ENCODE measurements at regions not wholly inside any gene's neighbourhood (a gene's known extent, or its start where the extent isn't known, plus 50 kb on each side); places are given as distances from the start of the nearest gene placed in this dataset.

DNA sequence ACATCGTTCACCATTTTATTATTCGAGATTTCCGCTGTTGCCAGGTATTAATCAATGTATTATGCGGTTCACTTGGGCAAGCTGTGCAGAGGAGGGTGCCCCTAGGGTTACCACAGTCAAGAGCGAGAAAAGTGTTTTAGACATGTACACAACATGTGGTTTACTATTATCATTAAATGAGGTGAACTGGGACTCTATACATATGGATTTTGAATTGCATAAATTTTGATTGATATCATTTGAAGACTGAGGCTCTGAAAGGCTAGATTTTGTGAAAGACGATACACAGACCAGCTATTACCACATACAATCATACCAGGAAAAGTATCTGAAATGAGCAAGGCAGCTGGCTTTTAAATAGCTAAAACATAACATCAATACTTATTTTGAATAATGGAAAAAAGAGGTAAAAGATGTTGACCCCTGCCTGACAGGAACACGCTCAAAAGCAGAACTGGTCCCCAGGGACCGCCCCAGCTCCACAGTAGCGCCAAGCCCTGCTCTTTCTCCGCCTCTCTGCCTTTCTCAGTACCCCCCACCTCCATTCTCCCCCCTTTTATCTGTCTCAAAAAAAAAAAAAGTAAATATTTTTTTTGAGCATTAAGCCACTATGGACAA lies 413.4 kb upstream of the MKI67 start:
- no peak for DNase-seq

DNA sequence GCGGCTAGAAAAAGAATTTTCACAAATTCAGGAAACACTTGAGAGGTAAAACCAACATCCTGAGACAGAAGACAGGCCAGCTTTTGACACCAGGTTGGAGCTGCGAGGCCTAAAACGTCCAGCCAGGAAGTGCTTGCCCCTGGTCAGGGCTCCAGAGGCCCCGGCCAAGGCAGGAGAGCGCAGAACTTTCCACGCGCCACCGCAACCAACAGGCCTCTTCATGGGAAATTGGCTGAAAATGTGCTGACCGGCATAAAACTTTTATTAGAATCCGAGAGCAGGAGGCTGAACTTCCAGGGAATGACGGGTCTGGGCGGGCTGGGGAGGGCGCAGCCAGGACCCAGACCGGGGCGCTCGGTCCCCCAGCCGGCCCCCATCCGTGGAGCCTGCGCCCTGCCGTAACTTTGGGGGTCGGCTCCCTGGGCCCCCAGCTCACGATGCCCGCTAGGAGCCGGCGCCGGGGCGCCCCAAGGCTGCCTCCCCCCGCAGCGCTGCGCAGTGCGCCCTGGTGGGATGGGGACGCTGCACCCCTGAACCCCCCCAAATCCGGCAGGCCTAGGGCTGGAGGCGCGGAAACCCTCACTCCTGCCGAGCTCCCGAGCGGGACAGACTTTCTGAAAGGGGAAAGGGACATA lies 414.0 kb upstream of the MKI67 start:
- DNase-seq: no peak

DNA sequence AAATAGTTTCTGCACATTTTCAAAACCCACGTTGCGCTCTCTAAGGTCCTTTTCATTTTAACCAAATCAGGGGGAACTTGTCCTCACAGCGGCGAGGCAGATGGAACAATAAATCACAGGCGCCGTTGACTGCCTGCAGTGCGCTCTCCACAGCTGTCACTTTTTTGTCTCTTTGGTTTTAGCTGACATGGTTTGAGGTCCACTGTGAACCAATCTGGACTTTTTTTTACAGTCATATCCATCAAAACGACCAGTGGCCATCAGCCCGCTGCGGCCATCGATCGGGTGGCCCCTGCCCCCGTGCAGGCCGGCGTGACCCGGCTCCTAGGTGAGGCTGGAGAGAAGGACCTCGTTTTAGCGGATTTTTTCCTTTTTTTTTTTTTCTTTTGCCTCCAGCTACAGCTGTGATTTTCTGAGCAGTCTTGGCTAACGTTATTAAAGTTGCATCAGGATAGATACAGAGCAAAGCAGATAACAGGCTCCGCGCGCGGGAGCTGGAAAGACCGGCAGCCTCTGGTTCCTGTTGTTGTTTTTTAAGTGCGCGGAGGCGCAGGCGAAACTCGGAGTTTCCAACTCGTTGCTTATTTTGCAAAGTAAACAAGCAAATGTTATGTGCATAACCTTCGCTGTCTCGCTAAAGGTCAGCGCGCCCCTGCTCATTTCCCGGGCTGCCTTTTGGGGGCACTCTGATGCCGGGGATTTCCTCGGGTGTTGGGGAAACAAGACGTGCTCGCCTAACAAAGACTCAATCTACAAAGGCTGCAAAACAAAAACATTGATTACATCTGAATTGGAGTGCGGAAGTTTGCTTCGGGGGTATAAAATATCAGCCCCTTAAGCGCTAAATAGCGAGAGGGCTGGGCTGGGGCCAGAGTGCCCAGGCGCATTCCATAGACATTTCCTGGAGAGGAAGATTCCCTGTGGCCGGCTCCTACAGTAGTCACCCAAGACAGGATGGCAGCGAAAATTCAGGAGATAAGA lies 414.8 kb upstream of the MKI67 start:
- no peak for DNase-seq

DNA sequence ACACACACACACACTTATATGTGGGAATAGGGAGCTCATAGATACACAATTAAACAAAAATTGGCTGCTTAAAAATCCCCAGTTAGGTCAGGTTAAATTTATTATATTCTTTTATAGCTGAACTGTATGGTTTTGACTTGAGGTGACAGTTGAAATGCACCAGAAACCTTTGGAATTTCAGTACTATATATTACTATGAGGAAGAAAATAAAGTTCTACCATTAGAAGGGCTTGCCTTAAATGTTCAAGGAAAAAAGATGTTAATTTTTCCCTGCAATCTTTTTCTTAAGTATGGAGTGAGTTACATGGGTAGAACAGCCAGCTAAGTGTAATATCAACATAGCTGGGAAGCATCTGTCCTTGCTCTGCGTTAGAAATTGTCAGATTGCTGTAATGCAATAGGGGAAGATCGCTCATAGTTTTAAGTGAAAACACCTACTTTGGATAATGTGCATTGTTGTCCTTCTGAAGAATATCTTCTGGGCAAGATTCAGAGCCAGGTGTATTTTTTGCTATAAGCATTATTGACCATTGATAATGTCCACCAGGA lies 415.8 kb upstream of the MKI67 start:
- DNase-seq: no peak

DNA sequence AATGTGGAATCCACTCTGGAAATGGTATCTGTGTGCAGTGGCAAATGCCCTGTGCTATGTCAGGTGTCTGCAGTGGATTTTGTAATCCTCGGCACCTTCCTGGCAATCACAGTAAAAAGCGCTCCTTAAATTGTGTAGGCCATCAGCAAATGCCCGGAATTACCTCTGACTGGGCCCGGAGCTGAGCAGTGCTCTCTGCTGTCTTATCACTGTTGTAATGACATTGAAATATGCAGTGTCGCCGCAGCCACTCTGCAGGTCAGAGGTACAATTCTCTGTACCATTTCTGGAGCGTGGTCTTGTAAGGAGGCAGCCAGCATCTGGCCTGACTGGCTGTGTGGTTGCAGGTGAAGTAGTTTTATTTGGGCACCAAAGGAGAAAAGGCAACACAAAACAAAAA lies 416.4 kb upstream of the MKI67 start:
- DNase-seq: no peak

DNA sequence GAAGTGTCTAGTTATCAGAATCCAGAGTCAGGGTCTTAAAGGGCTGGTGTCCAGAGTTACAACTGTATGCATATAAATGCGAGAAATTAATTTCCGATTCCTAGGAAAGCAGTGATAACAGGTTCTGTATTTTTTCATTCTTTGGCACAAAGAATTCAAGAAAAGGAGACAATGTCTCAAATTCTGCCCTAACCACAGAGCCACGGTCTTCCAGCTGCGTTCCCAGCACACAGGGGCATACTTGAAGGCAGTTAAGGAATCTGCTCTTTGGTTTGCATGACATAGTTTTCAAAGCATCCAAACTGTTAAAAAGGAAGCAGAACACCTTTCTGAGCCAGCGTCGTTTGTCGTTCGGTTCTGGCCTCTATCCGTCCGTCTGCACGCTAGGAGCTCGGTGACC lies 416.9 kb upstream of the MKI67 start:
- no peak for DNase-seq

DNA sequence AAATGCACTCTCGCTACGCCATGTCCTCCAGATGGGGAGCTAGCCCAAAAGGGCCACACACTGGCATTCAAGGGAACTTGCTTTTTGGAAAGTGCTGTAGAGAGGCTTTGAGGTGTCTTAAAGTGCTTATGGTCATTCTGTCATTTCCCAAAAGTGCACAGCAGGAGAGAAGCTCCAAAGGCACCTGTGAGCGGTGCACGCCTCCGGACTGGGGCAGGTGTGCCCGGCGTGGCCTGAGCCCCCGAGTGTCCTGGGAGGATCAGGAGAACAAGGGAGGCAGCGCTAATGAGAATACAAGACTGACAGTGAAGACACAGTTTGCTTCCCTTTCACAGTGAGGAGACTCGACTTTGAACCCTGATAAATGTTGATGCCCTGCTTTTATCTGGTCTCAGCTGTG lies 419.0 kb upstream of the MKI67 start:
- no peak for DNase-seq

DNA sequence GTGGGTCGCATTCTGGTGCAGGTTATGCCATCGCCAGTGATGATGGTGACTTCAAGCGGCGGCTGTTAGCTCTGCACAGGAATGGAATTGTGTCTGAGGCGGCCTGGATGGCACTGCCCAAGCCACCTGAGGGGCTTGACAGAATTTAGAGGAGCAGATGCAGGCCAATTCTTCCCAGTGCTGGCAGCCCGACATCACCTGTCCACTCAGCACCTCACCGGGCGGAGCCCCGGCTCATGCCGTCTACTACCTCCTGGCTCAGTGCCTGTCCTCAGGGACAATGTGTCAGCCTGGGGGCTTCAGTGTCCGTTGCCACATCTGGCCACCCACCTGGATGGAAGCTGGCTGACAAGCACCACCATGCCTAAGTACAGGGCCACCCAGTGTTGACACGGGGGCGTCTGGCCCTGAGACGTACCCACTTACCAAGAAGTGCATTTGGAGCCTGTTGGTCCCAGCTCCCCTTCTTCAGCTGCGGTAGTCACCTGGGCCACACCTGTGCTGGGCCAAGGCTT lies 420.5 kb upstream of the MKI67 start:
- no peak for DNase-seq

DNA sequence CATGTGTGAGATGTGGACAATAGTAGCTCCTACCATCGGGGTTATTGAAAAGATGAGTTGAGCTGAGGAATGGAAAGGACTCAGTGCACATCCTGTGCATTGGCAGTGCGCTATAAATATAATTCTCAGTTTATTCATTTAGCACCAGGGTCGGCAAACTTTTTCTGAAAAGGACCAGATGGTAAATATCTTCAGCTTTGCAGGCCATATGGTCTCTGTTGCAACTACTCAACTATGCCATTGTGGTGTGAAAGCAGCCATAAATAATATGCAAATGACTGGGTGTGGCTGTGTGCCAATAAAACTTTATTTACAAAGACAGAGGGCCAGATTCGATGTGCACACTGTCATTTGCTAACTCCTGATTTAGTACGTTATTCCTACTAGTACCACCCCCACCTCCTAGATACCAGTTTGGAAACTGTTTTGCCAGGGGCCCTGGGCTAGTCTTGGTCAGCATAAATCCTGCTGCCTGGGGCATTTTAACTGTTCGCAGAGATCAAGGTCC lies 422.9 kb upstream of the MKI67 start:
- DNase-seq: no peak

DNA sequence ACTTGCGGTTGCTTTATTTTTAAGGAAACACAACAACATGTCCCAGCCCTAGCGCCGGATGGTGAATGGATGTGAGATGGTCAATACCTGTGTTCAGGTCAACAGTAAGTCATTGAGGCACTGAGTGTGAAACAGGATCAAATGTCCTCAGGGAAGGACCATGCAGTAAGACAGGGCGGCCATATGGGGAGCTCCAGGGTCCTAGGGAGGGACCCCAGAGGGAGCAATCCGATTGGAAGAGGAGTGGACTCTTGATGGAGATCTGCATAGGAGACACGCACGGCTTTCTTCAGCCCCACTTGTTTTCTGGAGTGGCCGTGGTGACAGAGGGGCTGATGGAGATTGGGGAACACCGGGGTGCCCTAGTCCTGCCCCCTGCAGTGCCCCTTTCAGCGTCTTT lies 423.8 kb upstream of the MKI67 start:
- DNase-seq: no peak

DNA sequence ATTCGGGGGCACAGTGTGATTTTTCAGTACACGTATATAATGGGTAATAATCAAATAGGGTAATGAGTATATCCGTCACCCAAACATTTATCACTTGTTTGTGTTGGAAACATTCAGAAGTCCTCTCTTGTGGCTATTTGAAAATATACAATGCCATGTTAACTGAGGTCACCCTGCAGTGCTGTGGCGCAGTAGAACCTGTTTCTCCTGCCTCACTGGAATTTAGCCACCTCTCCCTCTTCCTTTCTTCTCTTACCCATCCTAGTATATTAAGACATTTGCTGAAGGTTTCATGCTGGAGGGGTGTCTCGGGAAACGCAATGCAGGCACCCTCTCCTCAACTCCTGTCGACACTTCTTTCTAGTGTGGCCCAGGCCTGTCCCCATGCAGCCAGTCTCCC lies 425.3 kb upstream of the MKI67 start:
- DNase-seq: no peak

DNA sequence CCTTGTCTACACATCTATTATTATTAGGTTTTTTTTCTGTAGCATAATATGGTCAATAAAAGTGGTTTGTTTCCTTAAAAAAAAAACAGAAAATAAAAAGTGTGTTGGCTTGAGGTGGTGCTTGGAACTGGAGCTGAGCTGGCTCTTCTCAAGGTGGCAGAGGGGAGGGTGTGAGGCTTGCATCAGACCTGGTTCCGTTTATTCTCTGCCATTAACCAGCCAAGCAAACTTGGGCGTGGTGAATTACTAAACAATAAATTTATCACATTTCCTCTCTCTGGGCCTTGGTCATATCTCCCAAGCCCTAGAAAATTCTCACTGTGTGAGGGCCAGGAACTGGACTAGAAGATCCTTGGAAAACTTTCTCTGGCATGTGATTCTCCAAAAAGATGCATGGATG lies 427.5 kb upstream of the MKI67 start:
- no peak for DNase-seq

DNA sequence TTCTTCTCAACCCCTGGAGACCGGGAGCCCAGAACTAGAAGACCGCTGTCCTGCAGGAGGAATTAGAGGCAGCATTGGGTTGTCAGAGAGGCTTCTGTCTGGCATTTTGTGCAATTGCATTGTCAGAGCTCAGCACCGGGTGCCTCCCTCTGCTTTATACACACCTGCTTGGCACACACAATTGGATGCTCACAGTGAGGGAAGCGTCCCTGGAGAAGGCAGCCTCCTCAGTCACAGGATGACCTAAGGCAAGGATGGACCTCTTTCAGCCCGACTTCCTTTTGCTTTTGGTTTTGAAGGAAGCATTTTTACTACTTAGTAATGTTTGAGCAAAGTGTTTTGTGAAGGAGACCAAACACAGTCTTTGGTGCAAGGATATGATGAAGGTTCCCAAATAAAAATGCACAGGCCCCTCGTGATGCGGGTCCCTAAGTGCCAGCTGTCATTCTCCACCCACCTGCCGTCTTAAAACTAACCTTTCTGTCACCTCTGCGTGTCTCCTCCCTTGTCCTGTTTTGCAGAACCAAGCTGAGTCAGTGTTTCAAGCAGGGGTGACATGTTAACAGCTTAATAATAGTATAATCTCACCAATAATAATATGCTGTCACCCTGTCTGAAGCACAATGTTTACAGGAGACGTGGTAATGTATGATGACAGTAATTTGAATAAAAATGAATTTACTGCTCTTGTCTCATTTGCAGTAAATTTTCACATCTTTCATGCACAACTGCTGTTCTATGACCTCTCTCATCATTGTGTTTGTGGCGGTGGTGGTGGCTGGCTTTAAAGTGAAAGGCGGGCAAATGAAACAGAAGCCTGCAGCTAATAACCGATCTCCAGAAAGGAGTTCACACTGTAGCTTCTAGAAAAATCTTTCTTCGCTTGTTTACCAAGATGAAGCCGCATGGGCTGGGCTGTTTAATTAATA lies 430.2 kb upstream of the MKI67 start:
- no peak for DNase-seq

DNA sequence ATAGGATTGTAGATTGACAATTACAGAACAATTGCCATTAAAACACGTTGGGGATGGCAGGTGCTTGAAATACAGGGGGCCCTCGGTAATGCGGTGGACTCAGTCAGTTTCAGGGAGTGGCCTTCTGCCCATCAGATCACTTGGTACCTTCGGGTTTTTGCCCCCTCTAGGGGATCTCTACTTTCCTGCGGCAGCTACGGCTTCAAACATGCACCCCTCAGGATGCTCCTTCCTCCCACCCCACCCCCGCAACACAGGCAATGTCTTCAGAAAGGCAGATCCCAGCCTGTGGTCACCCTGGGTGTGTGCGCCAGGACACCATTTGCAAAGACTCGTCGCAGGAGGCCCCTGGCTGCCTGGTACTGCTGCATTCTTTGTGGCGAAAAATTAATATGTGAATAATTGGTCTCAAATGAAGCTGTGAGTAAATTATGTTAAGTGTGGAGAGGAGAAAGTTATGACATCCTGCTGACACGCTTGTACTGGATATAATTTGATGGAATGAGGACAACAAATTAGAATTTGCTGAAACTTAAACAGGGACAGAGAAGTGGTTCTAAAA lies 431.0 kb upstream of the MKI67 start:
- no peak for DNase-seq

DNA sequence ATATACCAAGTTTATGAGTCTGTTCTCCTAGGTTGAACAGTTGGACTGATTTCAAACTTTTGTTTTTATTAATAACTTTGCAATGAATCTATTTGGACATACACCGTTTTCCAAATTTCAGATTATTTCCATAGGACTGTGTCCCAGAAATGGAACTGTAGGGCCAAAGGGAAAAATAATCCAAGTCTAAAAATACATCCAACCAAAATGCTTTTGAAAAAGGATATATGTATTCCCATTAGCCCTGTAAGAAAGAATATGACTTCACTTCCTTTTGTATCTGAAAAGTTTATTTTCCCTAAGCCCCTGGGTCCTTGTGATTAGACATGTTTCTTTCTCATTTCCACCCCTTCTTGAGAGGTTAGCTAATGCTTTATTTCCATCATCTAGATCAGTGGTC lies 434.2 kb upstream of the MKI67 start:
- no peak for DNase-seq

DNA sequence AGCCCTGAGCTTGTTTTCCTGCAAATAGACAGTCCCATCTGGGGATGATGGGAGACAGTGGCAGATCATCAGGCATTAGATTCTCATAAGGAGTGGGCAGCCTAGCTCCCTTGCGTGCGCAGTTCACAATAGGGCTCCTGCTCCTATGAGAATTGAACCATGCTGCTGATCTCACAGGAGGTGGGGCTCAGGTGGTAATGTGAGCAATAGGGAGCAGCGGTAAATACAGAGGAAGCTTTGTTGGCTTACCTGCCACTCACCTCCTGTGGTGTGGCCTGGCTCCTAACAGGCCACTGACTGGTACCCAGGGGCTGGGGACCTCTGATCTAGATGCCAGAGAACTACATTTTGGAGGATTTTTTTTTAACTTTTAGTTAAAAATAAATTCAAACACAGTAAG lies 434.8 kb upstream of the MKI67 start:
- DNase-seq: no peak

DNA sequence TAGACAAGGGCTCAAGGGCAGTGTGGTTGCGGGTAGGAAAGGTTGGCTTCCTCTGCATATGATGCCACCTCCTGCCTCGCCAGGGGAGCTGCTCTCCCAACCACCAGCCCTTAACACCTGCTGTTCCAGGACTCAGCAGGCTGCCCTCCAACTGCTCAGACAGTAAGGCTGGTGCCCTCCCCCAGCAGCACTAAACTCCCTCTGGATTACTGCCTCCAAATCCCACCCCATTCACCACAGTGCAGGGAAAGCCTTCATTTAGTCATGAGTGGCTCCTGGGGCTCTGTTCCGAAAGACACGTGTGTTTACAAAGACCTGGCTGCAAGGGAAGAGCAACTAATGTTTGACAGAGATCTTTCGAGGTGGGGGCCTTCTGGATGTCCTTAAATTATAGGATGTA lies 437.2 kb upstream of the MKI67 start:
- DNase-seq: no peak

DNA sequence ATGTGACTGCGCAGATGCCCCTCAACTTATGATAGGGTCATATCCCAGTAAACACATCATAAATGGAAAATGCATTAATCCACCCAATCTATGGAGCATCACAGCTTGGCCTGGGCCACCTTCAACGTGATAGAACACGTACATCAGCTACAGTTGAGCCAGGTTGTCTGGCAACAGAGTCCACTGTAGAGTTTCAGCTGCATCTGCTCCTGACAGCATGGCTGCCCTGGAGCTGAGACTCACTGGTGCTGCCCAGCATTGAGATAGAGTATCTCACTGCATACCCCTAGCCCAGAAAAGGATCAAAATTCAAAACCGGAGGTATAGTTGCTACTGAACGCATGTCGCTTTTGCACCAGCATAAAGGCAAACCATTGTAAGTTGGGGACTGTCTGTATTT lies 437.7 kb upstream of the MKI67 start:
- no peak for DNase-seq

DNA sequence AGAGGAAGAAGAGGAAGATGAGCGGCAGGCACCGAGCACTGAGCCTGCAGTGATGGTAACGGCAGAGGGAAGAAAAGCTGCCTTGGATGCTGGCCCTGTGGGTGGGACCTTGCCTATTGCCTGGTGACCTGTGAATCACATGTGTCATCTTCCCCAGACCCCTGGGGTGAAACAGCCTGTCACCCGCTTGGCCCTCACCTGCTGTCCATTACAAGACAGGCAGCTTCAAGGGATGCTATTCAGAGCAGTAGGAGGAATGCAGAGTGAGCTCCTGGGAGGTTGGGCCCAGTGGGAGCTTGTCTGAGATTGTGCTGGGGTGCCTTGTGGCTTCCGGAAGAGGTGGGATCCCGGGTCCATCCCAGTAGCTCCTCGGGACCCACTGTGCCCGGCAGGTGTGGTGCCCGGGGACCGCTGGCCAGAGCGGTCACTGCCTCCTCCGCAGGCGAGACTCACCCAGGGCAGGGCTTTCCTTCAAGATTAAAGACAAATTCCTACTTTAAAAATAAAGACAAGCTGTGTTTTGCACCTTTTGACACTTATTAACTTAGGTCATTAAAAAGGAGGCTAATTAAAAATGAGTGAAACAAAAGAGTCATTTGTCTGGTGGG lies 440.2 kb upstream of the MKI67 start:
- no peak for DNase-seq

DNA sequence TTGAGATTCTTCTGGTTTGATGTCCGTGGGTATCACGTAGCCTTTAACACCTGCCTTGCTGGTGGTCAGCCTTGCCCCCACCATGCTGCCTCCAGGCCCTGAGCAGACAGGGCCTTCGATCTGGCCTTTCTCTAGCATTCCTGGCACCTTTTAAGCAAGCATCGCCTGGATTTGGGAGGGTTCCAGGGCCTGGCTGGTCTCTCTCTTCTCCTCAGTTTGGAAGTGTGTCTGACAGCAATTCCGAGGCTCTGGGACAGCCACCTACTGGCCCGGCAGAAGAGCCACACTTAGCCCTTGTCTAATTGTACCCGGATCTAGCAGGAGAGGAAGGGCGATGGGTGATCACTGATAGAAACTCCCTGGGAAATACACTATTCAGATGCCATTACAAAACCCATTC lies 441.3 kb upstream of the MKI67 start:
- no peak for DNase-seq

DNA sequence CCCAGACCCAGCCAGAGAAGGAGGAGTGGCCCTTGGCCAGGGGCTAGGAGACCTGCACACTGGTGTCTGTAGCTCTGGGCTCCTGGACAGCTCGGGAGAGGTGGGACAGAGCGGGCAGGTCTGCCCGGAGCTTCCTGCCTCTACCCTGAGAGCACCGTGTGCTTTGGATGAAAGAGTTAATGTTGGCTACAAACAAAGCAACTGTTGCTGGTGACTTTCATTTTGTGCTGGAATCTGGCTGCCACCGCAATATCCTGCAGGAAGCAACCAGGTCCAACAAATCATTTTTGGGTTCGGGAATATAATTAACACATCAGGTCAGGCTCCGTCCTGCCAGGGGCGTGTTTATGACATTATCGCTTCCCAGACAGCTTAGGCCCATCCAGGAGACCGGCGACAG lies 441.8 kb upstream of the MKI67 start:
- DNase-seq: no peak

Data from activated CD4-positive, alpha-beta T cell treated with anti-CD3 and anti-CD28 coated beads for 4 hours (primary cell).